ENCODE measurements at regions not wholly inside any gene's neighbourhood (a gene's known extent, or its start where the extent isn't known, plus 50 kb on each side); places are given as distances from the start of the nearest gene placed in this dataset.

GRCh38 chr2:59969161-59969560 lies 584.3 kb downstream of the BCL11A start:
- TF ChIP-seq CTCF (IDR thresholded peaks at IDR 0.05; ENCODE audit: low read depth, low read length): no peak
- TF ChIP-seq EZH2phosphoT487 (IDR thresholded peaks at IDR 0.05; ENCODE audit: low read depth): no peak

Data from OCI-LY3 (cell line).